ENCODE measurements at regions not wholly inside any gene's neighbourhood (a gene's known extent, or its start where the extent isn't known, plus 50 kb on each side); places are given as distances from the start of the nearest gene placed in this dataset.

- TF ChIP-seq CTCF (IDR thresholded peaks at IDR 0.05) = no peak
- TF ChIP-seq USF2 (CRISPR knock-in tag; IDR thresholded peaks at IDR 0.05) = no peak
- TF ChIP-seq FOXP4 (CRISPR knock-in tag; IDR thresholded peaks at IDR 0.05) = no peak
Observed at GRCh38 chr9:115415450-115415849, 297.5 kb upstream of the TNC start.
